Cardiac fibroblast (primary cell): ENCODE measurements at regions not wholly inside any gene's neighbourhood (a gene's known extent, or its start where the extent isn't known, plus 50 kb on each side); places are given as distances from the start of the nearest gene placed in this dataset.

Source experiments
- DNase-seq, 2 donors: peaks; one replicate each; pipeline versions ENCODE4 v3.0.0 to v3.0.0-alpha.2; 2010; ENCODE audit warnings: low read depth in 2 of 2
- H3K4me3 ChIP-seq, 2 donors: replicated peaks in 1 of 2; 1 replicate in 1 of 2; 2 replicates in 1 of 2; pipeline ENCODE4 v1.5.1; 2011; ENCODE audit warnings: low read depth in 2 of 2, low read length in 2 of 2, mild to moderate bottlenecking in 2 of 2, moderate library complexity in 1 of 2
- TF ChIP-seq, protein P1 (sequence below): IDR thresholded peaks from one replicate; pipeline ENCODE4 v1.5.1; 2011; ENCODE audit warnings: low read depth, mild to moderate bottlenecking, low read length, inconsistent platforms

- no peak overlapping the region for H3K4me3 ChIP-seq
- TF ChIP-seq, protein P1, sequence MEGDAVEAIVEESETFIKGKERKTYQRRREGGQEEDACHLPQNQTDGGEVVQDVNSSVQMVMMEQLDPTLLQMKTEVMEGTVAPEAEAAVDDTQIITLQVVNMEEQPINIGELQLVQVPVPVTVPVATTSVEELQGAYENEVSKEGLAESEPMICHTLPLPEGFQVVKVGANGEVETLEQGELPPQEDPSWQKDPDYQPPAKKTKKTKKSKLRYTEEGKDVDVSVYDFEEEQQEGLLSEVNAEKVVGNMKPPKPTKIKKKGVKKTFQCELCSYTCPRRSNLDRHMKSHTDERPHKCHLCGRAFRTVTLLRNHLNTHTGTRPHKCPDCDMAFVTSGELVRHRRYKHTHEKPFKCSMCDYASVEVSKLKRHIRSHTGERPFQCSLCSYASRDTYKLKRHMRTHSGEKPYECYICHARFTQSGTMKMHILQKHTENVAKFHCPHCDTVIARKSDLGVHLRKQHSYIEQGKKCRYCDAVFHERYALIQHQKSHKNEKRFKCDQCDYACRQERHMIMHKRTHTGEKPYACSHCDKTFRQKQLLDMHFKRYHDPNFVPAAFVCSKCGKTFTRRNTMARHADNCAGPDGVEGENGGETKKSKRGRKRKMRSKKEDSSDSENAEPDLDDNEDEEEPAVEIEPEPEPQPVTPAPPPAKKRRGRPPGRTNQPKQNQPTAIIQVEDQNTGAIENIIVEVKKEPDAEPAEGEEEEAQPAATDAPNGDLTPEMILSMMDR: no peak
- DNase-seq: no peak
Observed at GRCh38 chr11:95502522-95502921, 271.5 kb upstream of the SESN3 start.

DNA sequence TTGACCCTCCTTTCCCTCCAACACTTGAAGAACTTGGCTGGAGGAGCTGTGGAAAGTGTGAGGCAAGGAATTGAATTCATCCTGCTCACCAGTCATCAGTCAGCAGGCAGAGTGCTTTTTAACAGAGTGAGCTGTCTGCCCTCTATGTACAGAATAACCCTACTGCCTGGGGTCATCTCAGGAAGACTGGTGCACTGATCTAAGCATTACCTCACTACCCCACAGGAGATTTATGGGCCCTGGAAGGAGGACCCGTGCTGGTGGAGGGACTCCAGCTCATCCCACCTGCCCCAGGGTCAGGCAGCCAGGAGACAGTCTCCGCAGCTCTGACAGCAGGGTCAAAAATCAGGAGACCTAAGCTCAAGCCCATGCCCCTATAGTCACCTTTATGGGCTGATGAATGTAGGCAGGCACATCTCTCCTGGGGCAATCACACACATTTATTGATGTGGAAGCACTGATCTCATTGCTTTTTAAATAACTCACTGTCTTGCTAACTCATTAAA, 270.8 kb upstream of the SESN3 start:
- DNase-seq: no peak
- TF ChIP-seq, protein P1: no peak
- no peak overlapping the region for H3K4me3 ChIP-seq

GRCh38 chr11:95500466-95500865, 269.5 kb upstream of the SESN3 start:
- DNase-seq: no peak
- no peak overlapping the region for H3K4me3 ChIP-seq
- TF ChIP-seq, protein P1: no peak

DNA sequence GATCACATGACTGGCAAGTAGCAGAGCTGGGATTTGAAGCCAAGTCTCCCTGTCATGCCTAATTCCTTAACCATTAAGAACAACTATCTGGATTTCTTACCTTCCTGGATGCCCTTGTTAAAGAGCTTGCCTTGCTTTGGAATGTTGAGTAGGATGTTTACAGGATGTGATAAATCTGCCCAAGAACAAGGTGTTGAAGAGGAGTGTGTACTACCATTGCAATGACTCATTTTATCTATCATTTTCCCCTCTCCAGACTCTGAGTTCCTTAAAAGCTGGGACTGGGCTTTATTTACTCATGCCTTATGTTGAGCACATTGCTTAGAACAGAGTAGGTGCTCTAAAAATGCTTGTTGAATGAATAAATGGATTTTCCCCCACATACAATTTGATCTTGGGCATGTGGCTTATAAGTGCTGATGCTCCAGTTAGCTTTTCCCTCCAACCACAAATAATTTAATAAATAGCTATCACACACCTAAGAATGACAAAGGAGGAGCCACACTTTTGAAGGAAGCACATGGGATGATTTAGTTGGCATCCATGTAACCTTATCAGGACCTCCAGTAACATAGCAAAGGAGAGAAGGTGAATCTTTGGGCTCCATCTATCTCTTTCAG, 268.6 kb upstream of the SESN3 start:
- DNase-seq: peak in 1 of 2 donors; percentile 36
- H3K4me3 ChIP-seq: no peak overlapping the region
- TF ChIP-seq, protein P1: no peak

- H3K4me3 ChIP-seq: no peak overlapping the region
- TF ChIP-seq, protein P1: no peak
- DNase-seq: no peak
Observed at GRCh38 chr11:95498722-95499425, 267.9 kb upstream of the SESN3 start.

DNA sequence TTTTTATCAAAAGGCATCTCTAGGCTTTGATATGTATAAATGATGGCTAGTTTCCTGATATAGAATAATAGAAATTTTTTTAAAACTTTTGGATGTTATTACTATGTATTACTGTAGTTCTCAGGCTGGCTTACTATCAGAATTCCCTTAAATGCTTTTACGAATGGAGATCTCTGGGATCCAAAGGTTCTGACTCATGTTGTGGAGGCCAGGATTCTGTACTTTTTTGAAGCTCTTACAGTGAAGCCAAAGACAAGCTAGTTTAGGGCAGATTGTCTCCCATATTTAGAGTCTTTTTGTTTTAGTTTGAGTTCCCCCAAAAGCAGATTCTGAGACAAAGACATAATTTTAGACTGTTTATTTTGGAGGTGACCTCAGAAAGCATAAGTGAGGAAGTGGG, 265.9 kb upstream of the SESN3 start:
- H3K4me3 ChIP-seq: no peak overlapping the region
- TF ChIP-seq, protein P1: no peak
- DNase-seq: no peak

GRCh38 chr11:95495706-95496105, 264.7 kb upstream of the SESN3 start:
- no peak for DNase-seq
- TF ChIP-seq, protein P1: no peak
- H3K4me3 ChIP-seq: no peak overlapping the region
